Small intestine (tissue), 7 donors: ENCODE measurements at regions not wholly inside any gene's neighbourhood (a gene's known extent, or its start where the extent isn't known, plus 50 kb on each side); places are given as distances from the start of the nearest gene placed in this dataset.
"Not testable (repeated sequence)": the region's sequence is repeated elsewhere in the genome, so short reads cannot be mapped to it uniquely, and the experiment has no call there.

Source experiments
- DNase-seq, 2 donors: peaks; one replicate each; pipeline versions ENCODE4 v3.0.0 to v3.0.0-alpha.2; 2013
- FAIRE-seq: peaks from 2 replicates; lab custom pipeline; 2012; peaks lifted over from hg19 to GRCh38; lab: Jason Lieb, UNC
- H3K27ac ChIP-seq, 3 donors: one replicate each; pipeline ENCODE4 v1.5.1; 2013; ENCODE audit warnings: low read length in 2 of 3, mild to moderate bottlenecking in 2 of 3, control low read depth in 1 of 3, inconsistent platforms in 1 of 3, low read depth in 1 of 3, moderate library complexity in 1 of 3
- H3K27me3 ChIP-seq, 3 donors: one replicate each; pipeline ENCODE4 v1.6.1; 2013; ENCODE audit warnings: low read length in 3 of 3, inconsistent platforms in 1 of 3; ENCODE audit not compliant: control insufficient read depth in 3 of 3, insufficient read depth in 3 of 3
- H3K36me3 ChIP-seq, 3 donors: one replicate each; pipeline ENCODE4 v1.6.1; 2013; ENCODE audit warnings: low read length in 3 of 3, inconsistent platforms in 1 of 3, low read depth in 1 of 3, mild to moderate bottlenecking in 1 of 3, moderate library complexity in 1 of 3; ENCODE audit not compliant: control insufficient read depth in 3 of 3, insufficient read depth in 2 of 3
- H3K4me1 ChIP-seq, 3 donors: one replicate each; pipeline ENCODE4 v1.6.1; 2013; ENCODE audit warnings: low read length in 2 of 3, inconsistent platforms in 1 of 3, low read depth in 1 of 3, mild to moderate bottlenecking in 1 of 3, moderate library complexity in 1 of 3; ENCODE audit not compliant: control insufficient read depth in 3 of 3, insufficient read depth in 2 of 3
- H3K4me3 ChIP-seq, 3 donors: one replicate each; pipeline ENCODE4 v1.5.1; 2013; ENCODE audit warnings: low read length in 3 of 3, control low read depth in 1 of 3, inconsistent platforms in 1 of 3, low read depth in 1 of 3, mild to moderate bottlenecking in 1 of 3, moderate library complexity in 1 of 3
- H3K9me3 ChIP-seq, 2 donors: one replicate each; pipeline ENCODE4 v1.6.1; 2013; ENCODE audit warnings: low read depth in 1 of 2, low read length in 1 of 2; ENCODE audit not compliant: control insufficient read depth in 2 of 2, insufficient read depth in 1 of 2
- WGBS, 3 donors: extraction: QIAGEN DNeasy Blood & Tissue Kit; methylation state at CpG; one replicate each; pipeline ENCODE4 v1.1.7; 2013; 5-methylcytosine and 5-hydroxymethylcytosine counted together
- donor health status: healthy with polysubstance abuse.
- donor health status: control.
- donor health status: control.
- donor health status: Bipolar disorder and iron deficiency.
- donor health status: healthy.

GRCh38 chr14:105636021-105636420, 109.6 kb downstream of the TMEM121 start:
- WGBS, 3 donors = 50 to 80% (median 76%) methylated on average over 2 to 7 of the region's 7 CpGs
- H3K36me3 ChIP-seq, H3K9me3 ChIP-seq, H3K4me3 ChIP-seq, H3K27me3 ChIP-seq, DNase-seq, FAIRE-seq, H3K4me1 ChIP-seq, H3K27ac ChIP-seq: not testable (repeated sequence)

GRCh38 chr14:105636935-105637334, 110.6 kb downstream of the TMEM121 start:
- no peaks in the 10 kb centered on the region for H3K36me3 ChIP-seq
- H3K4me3 ChIP-seq = no peak overlapping the region
- 72 to 100% (median 87%) methylated on average over 1 to 4 of the region's 4 CpGs for WGBS, 3 donors
- H3K4me1 ChIP-seq = no peaks in the 10 kb centered on the region
- peaks cover 0 to 7% of the 10 kb centered on the region in 2 donors for H3K9me3 ChIP-seq
- H3K27ac ChIP-seq = no peak overlapping the region
- DNase-seq = no peak
- FAIRE-seq = no peak
- H3K27me3 ChIP-seq = peaks cover 0 to 2% (median 0%) of the 10 kb centered on the region in 3 donors

- not testable (repeated sequence) for H3K9me3 ChIP-seq, H3K4me1 ChIP-seq, H3K27ac ChIP-seq, H3K27me3 ChIP-seq, FAIRE-seq, H3K36me3 ChIP-seq, DNase-seq, H3K4me3 ChIP-seq
- 70 to 78% (median 70%) methylated on average over 4 to 9 of the region's 10 CpGs for WGBS, 3 donors
Measured at GRCh38 chr14:105637345-105637744, 111.0 kb downstream of the TMEM121 start.

- not testable (repeated sequence) for H3K27ac ChIP-seq, DNase-seq, H3K36me3 ChIP-seq, H3K4me1 ChIP-seq, H3K4me3 ChIP-seq, H3K27me3 ChIP-seq, H3K9me3 ChIP-seq, FAIRE-seq
- WGBS, 3 donors = 56 to 84% (median 70%) methylated on average over 13 to 29 of the region's 33 CpGs
Measured at GRCh38 chr14:105639969-105640931, 113.9 kb downstream of the TMEM121 start.

GRCh38 chr14:105641075-105641937, 114.9 kb downstream of the TMEM121 start:
- no peak for FAIRE-seq
- WGBS, 3 donors = 76 to 84% (median 81%) methylated on average over 17 of the region's 17 CpGs
- Histone ChIP-seq H3K4me3 (no peak overlapping the region), H3K36me3 (no peaks in the 10 kb centered on the region), H3K4me1 (no peaks in the 10 kb centered on the region), H3K9me3 (peaks cover 0 to 4% of the 10 kb centered on the region in 2 donors), H3K27me3 (no peaks in the 10 kb centered on the region), H3K27ac (no peak overlapping the region)
- DNase-seq = no peak

- H3K4me3 ChIP-seq, H3K27me3 ChIP-seq, H3K4me1 ChIP-seq, H3K36me3 ChIP-seq, FAIRE-seq, H3K27ac ChIP-seq, DNase-seq, H3K9me3 ChIP-seq: not testable (repeated sequence)
- WGBS, 3 donors = 65 to 79% (median 72%) methylated on average over 9 to 12 of the region's 12 CpGs
Measured at GRCh38 chr14:105641951-105642350, 115.6 kb downstream of the TMEM121 start.

GRCh38 chr14:105642486-105642885, 116.1 kb downstream of the TMEM121 start:
- H3K27ac ChIP-seq, H3K4me1 ChIP-seq, H3K4me3 ChIP-seq, FAIRE-seq, DNase-seq, H3K27me3 ChIP-seq, H3K9me3 ChIP-seq, H3K36me3 ChIP-seq: not testable (repeated sequence)
- WGBS, 3 donors = 77 to 86% (median 84%) methylated on average over 9 to 15 of the region's 19 CpGs

- not testable (repeated sequence) for H3K27me3 ChIP-seq, H3K36me3 ChIP-seq, DNase-seq, H3K27ac ChIP-seq, FAIRE-seq, H3K4me3 ChIP-seq, H3K4me1 ChIP-seq
- 83 to 89% (median 84%) methylated on average over 26 to 30 of the region's 30 CpGs for WGBS, 3 donors
- H3K9me3 ChIP-seq = peaks cover 0 to 14% of the 10 kb centered on the region in 2 donors
Measured at GRCh38 chr14:105643406-105644052, 117.1 kb downstream of the TMEM121 start.
